ENCODE measurements at regions not wholly inside any gene's neighbourhood (a gene's known extent, or its start where the extent isn't known, plus 50 kb on each side); places are given as distances from the start of the nearest gene placed in this dataset.

DNA sequence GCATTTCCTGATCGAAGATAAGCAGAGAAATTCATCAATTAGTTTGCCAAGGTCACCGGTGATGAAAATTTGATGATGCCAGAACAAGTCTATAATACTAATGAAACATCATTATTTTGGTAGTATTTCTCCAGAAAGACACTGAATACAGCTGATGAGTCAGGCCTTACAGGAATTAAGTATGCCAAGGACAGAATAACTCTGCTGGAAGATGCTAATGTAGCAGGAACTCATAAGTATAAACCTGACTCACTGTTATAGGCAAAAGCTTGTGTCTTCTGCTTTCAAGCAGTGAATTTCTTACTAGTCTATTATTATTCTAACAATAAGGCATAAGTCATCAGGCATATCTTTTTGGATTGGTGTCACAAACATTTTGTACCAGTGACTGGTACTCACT, 1825.1 kb upstream of the IGFBP7 start:
- H3K27me3 ChIP-seq = no peaks in the 10 kb centered on the region

DNA sequence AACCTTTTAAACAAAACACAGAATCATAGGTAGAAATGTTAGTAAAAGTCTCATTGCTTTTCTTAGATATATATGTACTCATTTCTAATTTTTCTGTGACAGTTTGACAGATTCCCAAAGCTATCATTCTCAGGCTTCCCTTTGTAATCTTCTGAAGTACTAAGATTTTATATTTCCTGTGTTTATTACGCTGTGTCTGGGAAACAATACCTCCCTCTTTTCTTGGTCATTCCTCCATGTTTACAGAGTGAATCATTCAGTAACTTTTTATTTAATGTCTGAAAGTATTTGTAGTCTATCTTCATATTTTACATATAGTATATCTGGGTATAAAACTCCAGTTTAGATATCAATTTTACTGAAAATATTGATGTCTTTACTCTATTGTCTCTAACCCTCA, 1826.3 kb upstream of the IGFBP7 start:
- H3K9me3 ChIP-seq = no peaks in the 10 kb centered on the region
- H3K36me3 ChIP-seq = no peaks in the 10 kb centered on the region
- no peak for TF ChIP-seq POLR2A (IDR thresholded peaks at IDR 0.05)
- TF ChIP-seq, protein P1, sequence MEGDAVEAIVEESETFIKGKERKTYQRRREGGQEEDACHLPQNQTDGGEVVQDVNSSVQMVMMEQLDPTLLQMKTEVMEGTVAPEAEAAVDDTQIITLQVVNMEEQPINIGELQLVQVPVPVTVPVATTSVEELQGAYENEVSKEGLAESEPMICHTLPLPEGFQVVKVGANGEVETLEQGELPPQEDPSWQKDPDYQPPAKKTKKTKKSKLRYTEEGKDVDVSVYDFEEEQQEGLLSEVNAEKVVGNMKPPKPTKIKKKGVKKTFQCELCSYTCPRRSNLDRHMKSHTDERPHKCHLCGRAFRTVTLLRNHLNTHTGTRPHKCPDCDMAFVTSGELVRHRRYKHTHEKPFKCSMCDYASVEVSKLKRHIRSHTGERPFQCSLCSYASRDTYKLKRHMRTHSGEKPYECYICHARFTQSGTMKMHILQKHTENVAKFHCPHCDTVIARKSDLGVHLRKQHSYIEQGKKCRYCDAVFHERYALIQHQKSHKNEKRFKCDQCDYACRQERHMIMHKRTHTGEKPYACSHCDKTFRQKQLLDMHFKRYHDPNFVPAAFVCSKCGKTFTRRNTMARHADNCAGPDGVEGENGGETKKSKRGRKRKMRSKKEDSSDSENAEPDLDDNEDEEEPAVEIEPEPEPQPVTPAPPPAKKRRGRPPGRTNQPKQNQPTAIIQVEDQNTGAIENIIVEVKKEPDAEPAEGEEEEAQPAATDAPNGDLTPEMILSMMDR (IDR thresholded peaks at IDR 0.05) = no peak
- H3K4me1 ChIP-seq = no peaks in the 10 kb centered on the region
- no peak overlapping the region for H3K4me3 ChIP-seq
- no peaks in the 10 kb centered on the region for H3K27me3 ChIP-seq
- H3K27ac ChIP-seq = no peak overlapping the region
- 61 to 67% methylated on average over 1 of the region's 1 CpG for WGBS, 2 donors
- no peak for DNase-seq
- intact Hi-C loops (cut with DNase I) = no loop called here

More for the DNA sequence above, 1825.1 kb upstream of the IGFBP7 start:
- no peak for DNase-seq
- no peaks in the 10 kb centered on the region for H3K9me3 ChIP-seq
- no peaks in the 10 kb centered on the region for H3K4me1 ChIP-seq
- WGBS, 2 donors = 67 to 77% methylated on average over 2 of the region's 2 CpGs
- H3K4me3 ChIP-seq = no peak overlapping the region
- H3K27ac ChIP-seq = no peak overlapping the region
- H3K36me3 ChIP-seq = no peaks in the 10 kb centered on the region
- TF ChIP-seq, protein P1 (IDR thresholded peaks at IDR 0.05) = no peak
- no peak for TF ChIP-seq POLR2A (IDR thresholded peaks at IDR 0.05)
- intact Hi-C loops (cut with DNase I) = no loop called here

DNA sequence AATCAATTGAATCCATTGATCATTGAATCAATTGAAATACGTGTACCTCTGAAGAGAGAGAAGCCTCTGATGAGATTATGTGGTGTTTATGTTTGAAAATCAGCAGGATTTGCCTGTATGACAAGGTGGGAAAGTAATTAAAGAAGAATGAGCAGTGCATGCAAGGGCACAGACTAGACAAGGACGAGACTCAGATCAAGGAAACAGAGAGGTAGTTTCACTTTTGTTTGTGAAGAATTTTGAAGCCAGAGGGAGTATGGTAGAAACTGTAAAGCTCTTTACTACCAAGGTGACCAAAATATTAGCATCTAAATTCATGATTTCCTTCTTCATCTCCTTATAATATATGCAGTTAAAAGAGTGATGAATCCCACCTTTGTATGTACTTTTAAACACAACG, 1830.0 kb upstream of the IGFBP7 start:
- Histone ChIP-seq H3K27me3 (no peaks in the 10 kb centered on the region), H3K4me1 (no peaks in the 10 kb centered on the region), H3K36me3 (no peaks in the 10 kb centered on the region), H3K9me3 (no peaks in the 10 kb centered on the region), H3K27ac (no peak overlapping the region), H3K4me3 (peak overlapping the region in 1 of 4 donors; percentile 28)
- DNase-seq = no peak
- intact Hi-C loops (cut with DNase I) = no loop called here
- TF ChIP-seq, protein P1 (IDR thresholded peaks at IDR 0.05) = no peak
- TF ChIP-seq POLR2A (IDR thresholded peaks at IDR 0.05) = no peak
- 38 to 43% methylated on average over 3 of the region's 3 CpGs for WGBS, 2 donors

DNA sequence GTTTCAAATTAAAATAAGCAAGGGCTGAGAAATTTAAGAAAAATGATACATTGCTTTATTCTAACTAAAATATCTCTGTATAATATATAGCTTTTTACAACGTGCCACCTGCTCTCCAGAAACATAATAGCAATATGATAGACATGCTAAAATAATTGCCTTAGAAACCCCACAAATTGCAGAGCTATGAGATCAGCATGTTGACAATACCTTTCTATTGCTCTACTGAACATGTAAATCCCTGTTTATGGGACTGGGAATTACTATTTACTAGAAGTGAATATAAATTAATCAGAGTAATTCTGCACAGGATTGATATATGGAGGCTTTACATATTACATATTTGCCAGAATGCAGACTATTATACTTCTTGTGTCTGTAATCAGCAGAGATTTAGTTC, 1831.1 kb upstream of the IGFBP7 start:
- 33 to 48% methylated on average over 1 of the region's 1 CpG for WGBS, 2 donors
- Histone ChIP-seq H3K9me3 (no peaks in the 10 kb centered on the region), H3K4me3 (no peak overlapping the region), H3K36me3 (no peaks in the 10 kb centered on the region), H3K27me3 (no peaks in the 10 kb centered on the region), H3K4me1 (no peaks in the 10 kb centered on the region), H3K27ac (no peak overlapping the region)
- intact Hi-C loops (cut with DNase I) = no loop called here
- TF ChIP-seq, protein P1 (IDR thresholded peaks at IDR 0.05) = no peak
- TF ChIP-seq POLR2A (IDR thresholded peaks at IDR 0.05) = no peak
- DNase-seq = no peak

DNA sequence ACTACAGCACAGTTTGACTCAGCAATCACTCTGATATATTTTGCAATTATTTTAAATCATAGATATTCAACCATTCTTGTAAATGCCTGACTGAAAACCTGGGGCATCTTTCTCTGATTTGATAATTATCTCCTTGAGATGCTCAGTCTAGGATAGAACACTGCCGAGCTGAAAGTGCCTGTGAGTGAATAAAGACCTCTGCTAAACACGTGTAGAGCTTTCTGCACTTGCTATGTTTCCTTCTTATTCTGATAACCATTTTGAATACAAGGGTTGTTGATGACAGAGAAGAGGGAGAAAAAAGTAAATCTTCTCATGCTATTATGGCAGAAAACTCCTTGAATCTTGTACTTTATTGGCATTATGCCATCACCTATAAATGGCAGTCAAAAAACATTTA, 1843.4 kb upstream of the IGFBP7 start:
- H3K9me3 ChIP-seq = no peaks in the 10 kb centered on the region
- H3K4me3 ChIP-seq = no peak overlapping the region
- H3K4me1 ChIP-seq = no peaks in the 10 kb centered on the region
- no peaks in the 10 kb centered on the region for H3K27me3 ChIP-seq
- H3K27ac ChIP-seq = no peak overlapping the region
- WGBS, 2 donors = 49 to 67% methylated on average over 2 of the region's 2 CpGs
- DNase-seq = no peak
- no peaks in the 10 kb centered on the region for H3K36me3 ChIP-seq
- intact Hi-C loops (cut with DNase I) = no loop called here
- TF ChIP-seq, protein P1 (IDR thresholded peaks at IDR 0.05) = no peak
- no peak for TF ChIP-seq POLR2A (IDR thresholded peaks at IDR 0.05)
